Astrocyte of the spinal cord (primary cell): ENCODE measurements at regions not wholly inside any gene's neighbourhood (a gene's known extent, or its start where the extent isn't known, plus 50 kb on each side); places are given as distances from the start of the nearest gene placed in this dataset.

Experiments used
- DNase-seq: peaks from one replicate; pipeline ENCODE4 v3.0.0; 2011; ENCODE audit warnings: low read depth, low spot score
- H3K4me3 ChIP-seq: 2 replicates; pipeline ENCODE4 v1.5.1; 2011; ENCODE audit warnings: low read depth, mild to moderate bottlenecking, low read length, moderate library complexity
- in situ Hi-C: cut with HindIII; loops from 2 replicates; pipeline ENCODE4 v1.10.0; 2017; ENCODE audit warnings: low sequenced_read_pairs
- TF ChIP-seq, protein P1 (sequence below): IDR thresholded peaks from 2 replicates; pipeline ENCODE4 v1.5.1; 2012; ENCODE audit warnings: low read depth, mild to moderate bottlenecking, low read length, inconsistent platforms

DNA sequence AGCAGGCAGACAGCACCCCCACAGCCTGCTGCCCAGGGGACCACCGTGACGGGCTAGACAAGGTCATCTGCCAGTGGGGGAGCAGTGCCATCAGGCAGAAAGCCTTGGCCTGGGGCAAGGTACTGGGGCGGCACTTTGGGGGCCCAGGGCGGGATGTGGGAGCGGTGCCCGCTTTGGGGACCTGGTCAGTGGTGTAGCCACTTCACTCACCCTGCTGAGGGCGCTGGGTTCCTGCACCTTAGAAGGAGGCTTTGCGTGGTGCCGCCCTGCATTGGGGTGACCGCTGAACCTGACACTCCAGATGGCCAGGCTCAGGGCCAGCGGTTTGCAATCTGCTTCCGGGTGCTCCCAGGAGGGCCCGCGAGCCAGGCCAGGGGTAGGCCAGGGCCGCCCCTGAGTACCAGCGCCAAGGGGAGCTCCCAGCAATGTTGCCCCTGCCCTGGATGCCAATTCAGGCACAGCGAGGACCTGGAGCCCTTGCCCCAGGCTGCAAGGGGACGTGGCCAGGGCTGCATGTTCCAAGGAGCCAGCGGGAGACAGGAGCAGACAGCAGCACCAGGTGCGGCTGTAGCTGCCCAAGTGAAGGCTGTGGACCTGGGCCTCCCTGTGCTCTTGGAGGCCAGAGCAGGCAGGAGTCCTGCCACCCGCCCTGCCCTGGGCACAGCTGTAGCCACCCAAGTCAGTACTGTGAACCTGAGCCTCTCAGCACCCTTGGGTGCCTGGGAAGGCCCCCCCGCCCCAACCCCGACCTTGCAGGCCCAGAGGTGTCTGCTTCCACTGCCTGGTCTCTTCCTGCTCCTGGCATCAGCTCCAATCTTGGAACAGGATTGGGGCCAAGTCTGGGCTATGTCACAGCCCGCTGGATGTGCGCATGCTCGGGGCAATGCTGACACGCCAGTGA, 550.7 kb downstream of the SLC6A15 start:
- H3K4me3 ChIP-seq = no peak overlapping the region
- DNase-seq = no peak
- in situ Hi-C loops = no loop called here
- TF ChIP-seq, protein P1, sequence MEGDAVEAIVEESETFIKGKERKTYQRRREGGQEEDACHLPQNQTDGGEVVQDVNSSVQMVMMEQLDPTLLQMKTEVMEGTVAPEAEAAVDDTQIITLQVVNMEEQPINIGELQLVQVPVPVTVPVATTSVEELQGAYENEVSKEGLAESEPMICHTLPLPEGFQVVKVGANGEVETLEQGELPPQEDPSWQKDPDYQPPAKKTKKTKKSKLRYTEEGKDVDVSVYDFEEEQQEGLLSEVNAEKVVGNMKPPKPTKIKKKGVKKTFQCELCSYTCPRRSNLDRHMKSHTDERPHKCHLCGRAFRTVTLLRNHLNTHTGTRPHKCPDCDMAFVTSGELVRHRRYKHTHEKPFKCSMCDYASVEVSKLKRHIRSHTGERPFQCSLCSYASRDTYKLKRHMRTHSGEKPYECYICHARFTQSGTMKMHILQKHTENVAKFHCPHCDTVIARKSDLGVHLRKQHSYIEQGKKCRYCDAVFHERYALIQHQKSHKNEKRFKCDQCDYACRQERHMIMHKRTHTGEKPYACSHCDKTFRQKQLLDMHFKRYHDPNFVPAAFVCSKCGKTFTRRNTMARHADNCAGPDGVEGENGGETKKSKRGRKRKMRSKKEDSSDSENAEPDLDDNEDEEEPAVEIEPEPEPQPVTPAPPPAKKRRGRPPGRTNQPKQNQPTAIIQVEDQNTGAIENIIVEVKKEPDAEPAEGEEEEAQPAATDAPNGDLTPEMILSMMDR = no peak

DNA sequence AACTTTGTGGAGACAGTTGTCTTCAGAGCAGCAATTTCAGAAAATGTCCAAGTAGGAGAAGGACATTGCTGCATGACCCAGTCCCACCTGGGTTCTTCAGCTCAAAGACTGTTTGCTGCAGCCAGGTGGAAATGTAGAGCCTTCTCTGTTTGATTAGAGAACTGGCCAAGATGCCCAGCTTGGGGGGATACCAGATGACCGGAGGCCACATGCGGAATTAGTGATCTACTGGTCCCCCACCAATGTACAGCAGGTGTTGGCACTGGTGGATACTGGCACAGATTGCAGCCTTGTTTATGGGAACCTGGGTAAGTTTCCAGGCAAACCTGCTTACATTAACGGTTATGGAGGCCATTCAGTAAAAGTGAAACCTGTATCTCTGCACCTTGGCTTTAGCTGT, 555.3 kb downstream of the SLC6A15 start:
- TF ChIP-seq, protein P1 = no peak
- no peak for DNase-seq
- in situ Hi-C loops = no loop called here
- H3K4me3 ChIP-seq = no peak overlapping the region

DNA sequence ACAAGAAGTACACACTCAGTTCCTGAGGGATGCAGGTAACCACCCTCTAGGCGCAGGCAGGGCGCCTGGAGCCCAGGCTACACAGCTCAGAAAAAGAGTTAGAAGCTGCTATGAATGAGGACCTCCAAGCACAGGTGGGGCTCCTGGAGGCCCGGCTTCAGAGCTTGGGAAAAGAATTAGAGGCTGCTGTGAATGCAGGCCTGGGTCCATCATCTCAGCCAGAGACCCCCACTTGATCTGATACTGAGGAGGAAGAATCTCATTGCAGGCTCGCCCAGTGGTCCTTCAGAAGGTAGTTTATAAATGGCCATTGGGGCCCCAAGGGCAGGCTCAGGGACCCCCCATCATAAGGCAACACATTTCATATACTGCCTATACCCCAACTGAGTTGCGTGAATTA, 556.4 kb downstream of the SLC6A15 start:
- no peak for DNase-seq
- TF ChIP-seq, protein P1 = no peak
- in situ Hi-C loops = no loop called here
- no peak overlapping the region for H3K4me3 ChIP-seq

DNA sequence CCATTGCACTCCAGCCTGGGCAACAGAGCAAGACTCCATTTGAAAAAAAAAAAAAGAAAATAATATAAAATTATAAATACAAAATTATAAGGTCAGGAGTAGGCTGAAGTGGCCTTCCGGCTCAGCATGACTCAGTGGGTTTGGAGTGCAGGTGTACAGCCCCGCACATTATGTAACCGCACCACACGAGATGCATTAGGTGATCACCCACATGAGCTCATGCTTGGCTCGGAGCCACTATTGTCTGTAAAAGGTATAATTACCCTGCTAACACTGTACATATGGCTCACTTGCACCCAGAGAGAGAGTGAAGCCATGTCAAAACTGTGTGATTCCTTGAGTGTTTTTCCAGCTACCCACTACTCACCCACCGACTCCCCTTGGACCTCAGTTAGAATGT, 557.0 kb downstream of the SLC6A15 start:
- TF ChIP-seq, protein P1 = no peak
- no peak for DNase-seq
- H3K4me3 ChIP-seq = no peak overlapping the region
- in situ Hi-C loops = no loop called here

DNA sequence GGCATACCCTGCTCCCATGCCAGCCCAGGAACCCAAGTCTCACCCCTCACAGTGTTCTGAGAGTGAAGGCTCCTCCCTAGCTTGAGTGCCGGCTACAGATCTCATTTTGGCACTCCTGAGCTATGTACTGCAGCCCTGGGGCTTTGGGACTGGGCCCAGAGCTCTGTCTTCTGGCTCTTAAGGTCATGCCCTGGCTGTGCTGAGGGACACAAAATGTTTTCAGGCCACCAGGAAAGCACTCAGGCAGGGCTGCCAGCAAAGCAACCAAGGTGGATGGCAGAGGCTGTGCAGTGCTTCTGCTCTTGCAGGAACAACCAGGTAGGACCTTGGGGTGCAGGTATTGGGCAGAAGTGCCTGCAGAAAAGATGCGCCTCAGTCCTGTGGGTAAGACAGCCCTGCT, 564.0 kb downstream of the SLC6A15 start:
- in situ Hi-C loops = no loop called here
- no peak for DNase-seq
- H3K4me3 ChIP-seq = no peak overlapping the region
- TF ChIP-seq, protein P1 = no peak

DNA sequence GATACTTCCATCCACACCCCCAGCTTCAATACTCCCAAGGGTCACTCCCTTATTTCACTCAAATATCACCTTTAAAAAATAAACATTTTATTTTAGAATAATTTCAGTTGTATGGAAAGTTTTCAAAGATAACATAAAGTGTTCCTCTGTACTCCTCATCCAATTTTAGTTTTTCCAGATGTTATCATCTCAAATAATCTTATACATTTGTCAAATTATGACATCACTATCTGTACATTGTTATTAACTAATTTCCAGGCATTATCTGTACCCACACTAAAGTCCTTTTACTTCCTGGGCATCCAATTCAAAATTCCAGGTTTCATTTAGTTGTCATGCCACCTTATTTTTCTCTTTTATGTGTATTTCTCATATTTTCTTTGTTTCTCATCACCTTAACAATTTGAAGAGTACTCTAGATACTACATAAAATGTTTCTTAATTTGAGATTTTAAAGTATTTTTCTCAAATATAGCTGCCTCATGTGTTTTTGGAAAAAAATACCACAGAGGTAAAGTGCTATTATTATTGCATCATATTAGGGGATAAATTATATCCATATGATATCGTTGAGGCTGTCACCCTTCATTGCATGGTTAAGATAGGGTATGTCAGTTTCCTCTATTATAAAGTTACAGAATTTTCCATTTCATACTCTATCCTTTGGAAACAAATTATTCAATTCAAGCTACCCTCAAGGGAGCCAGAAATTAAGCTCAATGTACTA, 571.0 kb downstream of the SLC6A15 start:
- no peak overlapping the region for H3K4me3 ChIP-seq
- no peak for DNase-seq
- TF ChIP-seq, protein P1 = no peak
- in situ Hi-C loops = no loop called here
